DOHH2 (cell line): ENCODE measurements at regions not wholly inside any gene's neighbourhood (a gene's known extent, or its start where the extent isn't known, plus 50 kb on each side); places are given as distances from the start of the nearest gene placed in this dataset.

Source experiments
- CTCF ChIP-seq: fragments of 200-600 bp; sonication (generic); IDR thresholded peaks from one replicate; pipeline ENCODE4 v1.5.1; 2014; ENCODE audit warnings: antibody characterized with exemption, mild to moderate bottlenecking, low read depth, low read length; ENCODE audit not compliant: poor library complexity, severe bottlenecking
- EZH2phosphoT487 ChIP-seq: fragments of 200-600 bp; sonication (generic); IDR thresholded peaks from 2 replicates; pipeline ENCODE4 v1.6.1; 2017; ENCODE audit warnings: borderline replicate concordance, mild to moderate bottlenecking, antibody characterized with exemption, low read length, moderate library complexity, mixed read lengths

DNA sequence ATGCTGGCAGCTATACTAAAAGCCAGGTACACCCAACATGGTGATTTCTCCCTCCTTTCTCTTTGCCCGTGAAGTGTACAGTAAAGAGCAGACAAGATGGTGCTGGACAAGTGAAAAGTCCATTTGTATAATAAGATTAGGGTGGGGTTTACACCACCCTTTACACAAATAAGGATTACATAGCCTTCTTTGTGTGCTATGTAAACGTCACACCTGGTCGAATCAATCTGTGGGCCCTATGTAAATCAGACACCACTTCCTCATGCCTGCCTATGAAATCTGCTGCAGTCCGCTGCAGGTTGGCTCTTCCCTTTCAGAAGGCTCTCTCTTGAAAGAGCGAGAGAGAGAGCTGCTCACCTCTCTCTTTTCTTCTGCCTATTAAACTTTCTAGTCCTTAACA lies 1054.3 kb upstream of the SLC39A10 start:
- TF ChIP-seq CTCF: no peak
- TF ChIP-seq EZH2phosphoT487: no peak
